GM12878 (cell line): ENCODE measurements at regions not wholly inside any gene's neighbourhood (a gene's known extent, or its start where the extent isn't known, plus 50 kb on each side); places are given as distances from the start of the nearest gene placed in this dataset.

Source experiments
- CHD4 ChIP-seq: fragments of 200-600 bp; sonication (generic); IDR thresholded peaks from 2 replicates; pipeline ENCODE4 v1.6.1; 2016; ENCODE audit warnings: mild to moderate bottlenecking
- EP300 ChIP-seq, 2 experiments: fragments of 150-350 bp in 1 of 2; IDR thresholded peaks; 2 replicates each; pipeline ENCODE4 v1.6.1; 2011 to 2012; ENCODE audit warnings: low read depth in 2 of 2, low read length in 2 of 2, borderline replicate concordance in 1 of 2, improper control_type of control experiment in 1 of 2, inconsistent platforms in 1 of 2; ENCODE audit not compliant: control insufficient read depth in 1 of 2
- TF ChIP-seq, protein P1 (sequence below): fragments of 450-650 bp; formaldehyde crosslinking; IDR thresholded peaks from 2 replicates; pipeline ENCODE4 v1.4.0; 2022; ENCODE audit warnings: mild to moderate bottlenecking, moderate library complexity
- TF ChIP-seq, protein P2 (sequence below), 3 experiments: IDR thresholded peaks in 2 of 3; conservative IDR thresholded peaks in 1 of 3; 2 replicates each; pipeline ENCODE4 v1.5.1; 2011; ENCODE audit warnings: low read depth in 3 of 3, low read length in 3 of 3, mild to moderate bottlenecking in 3 of 3, control low read depth in 2 of 3, moderate library complexity in 2 of 3, inconsistent platforms in 1 of 3, mixed read lengths in 1 of 3; ENCODE audit not compliant: control insufficient read depth in 2 of 3, insufficient read depth in 1 of 3; ENCODE audit errors: extremely low read depth in 1 of 3

DNA sequence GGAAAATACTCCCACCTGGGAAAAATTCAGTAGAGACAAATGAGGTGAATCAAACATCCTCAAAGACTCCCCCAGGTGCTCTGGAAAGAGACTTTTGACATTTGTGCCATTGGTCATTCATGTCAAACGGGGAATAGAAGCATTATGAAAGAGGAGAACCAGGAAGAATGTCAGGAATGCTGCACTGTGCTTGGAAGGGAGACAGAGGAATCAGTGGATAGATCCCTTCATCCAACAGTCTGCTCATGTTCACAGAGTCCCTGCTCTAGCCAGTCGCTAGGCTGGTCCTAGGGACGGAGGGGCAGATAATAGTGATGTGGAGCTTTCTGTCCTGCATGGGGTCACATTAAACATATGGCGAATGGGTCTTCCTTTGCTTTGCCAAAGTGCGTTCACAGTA is 384.4 kb downstream of the FGF9 start:
- TF ChIP-seq CHD4 (no peak), EP300 (IDR thresholded peaks at IDR 0.05; ENCODE audit: borderline replicate concordance in 1 of 2, control insufficient read depth in 1 of 2, low read depth in 2 of 2, low read length in 2 of 2) (no peak)
- TF ChIP-seq, protein P1, sequence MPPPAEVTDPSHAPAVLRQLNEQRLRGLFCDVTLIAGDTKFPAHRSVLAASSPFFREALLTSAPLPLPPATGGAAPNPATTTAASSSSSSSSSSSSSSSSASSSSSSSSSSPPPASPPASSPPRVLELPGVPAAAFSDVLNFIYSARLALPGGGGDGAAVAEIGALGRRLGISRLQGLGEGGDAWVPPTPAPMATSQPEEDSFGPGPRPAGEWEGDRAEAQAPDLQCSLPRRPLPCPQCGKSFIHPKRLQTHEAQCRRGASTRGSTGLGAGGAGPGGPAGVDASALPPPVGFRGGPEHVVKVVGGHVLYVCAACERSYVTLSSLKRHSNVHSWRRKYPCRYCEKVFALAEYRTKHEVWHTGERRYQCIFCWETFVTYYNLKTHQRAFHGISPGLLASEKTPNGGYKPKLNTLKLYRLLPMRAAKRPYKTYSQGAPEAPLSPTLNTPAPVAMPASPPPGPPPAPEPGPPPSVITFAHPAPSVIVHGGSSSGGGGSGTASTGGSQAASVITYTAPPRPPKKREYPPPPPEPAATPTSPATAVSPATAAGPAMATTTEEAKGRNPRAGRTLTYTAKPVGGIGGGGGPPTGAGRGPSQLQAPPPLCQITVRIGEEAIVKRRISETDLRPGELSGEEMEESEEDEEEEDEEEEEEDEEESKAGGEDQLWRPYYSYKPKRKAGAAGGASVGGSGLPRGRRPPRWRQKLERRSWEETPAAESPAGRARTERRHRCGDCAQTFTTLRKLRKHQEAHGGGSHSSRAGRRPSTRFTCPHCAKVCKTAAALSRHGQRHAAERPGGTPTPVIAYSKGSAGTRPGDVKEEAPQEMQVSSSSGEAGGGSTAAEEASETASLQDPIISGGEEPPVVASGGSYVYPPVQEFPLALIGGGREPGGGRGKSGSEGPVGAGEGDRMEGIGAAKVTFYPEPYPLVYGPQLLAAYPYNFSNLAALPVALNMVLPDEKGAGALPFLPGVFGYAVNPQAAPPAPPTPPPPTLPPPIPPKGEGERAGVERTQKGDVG (CRISPR knock-in tag) = no peak
- TF ChIP-seq, protein P2, sequence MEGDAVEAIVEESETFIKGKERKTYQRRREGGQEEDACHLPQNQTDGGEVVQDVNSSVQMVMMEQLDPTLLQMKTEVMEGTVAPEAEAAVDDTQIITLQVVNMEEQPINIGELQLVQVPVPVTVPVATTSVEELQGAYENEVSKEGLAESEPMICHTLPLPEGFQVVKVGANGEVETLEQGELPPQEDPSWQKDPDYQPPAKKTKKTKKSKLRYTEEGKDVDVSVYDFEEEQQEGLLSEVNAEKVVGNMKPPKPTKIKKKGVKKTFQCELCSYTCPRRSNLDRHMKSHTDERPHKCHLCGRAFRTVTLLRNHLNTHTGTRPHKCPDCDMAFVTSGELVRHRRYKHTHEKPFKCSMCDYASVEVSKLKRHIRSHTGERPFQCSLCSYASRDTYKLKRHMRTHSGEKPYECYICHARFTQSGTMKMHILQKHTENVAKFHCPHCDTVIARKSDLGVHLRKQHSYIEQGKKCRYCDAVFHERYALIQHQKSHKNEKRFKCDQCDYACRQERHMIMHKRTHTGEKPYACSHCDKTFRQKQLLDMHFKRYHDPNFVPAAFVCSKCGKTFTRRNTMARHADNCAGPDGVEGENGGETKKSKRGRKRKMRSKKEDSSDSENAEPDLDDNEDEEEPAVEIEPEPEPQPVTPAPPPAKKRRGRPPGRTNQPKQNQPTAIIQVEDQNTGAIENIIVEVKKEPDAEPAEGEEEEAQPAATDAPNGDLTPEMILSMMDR (IDR thresholded peaks at IDR 0.05 in 2 of 3, conservative IDR thresholded peaks at IDR 0.05 in 1 of 3; ENCODE audit: control insufficient read depth in 2 of 3, extremely low read depth in 1 of 3, insufficient read depth in 1 of 3, low read depth in 3 of 3, low read length in 3 of 3) = no peak
